ENCODE measurements at regions not wholly inside any gene's neighbourhood (a gene's known extent, or its start where the extent isn't known, plus 50 kb on each side); places are given as distances from the start of the nearest gene placed in this dataset.

GRCh38 chr13:65660731-65661130, 1569.4 kb downstream of the PCDH9 start:
- DNase-seq, result no peak

DNA sequence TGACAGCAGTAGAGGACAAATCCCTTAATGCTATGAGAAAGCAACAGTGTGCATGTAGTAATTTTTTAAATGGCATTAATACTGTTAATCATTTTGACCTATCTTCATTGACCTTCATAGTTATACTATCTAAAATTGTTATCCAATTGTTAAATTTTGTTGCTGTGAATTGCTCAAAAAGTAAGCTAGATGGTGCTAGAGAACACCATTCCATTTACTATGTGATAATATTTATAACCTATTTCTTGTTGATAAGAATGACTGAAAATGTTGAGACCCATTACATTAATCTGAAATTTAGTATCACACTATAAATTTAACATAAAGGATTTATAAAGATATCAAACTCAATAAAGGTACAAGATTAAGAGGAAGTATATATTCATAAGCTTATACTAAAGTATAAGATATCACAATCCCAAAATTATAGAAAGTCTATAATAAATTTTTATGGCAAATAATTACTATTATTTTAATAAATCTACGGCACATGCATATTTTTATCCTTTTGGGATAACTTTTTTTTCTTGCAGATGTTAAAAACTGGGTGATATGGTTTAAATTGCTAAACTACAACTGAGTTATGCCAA, 1573.3 kb downstream of the PCDH9 start:
- no peak for DNase-seq

GRCh38 chr13:65653613-65654012, 1576.5 kb downstream of the PCDH9 start:
- DNase-seq, result no peak

- DNase-seq, result no peak
Observed at GRCh38 chr13:65650321-65650720, 1579.8 kb downstream of the PCDH9 start.

GRCh38 chr13:65642996-65643395, 1587.1 kb downstream of the PCDH9 start:
- DNase-seq, result no peak

DNA sequence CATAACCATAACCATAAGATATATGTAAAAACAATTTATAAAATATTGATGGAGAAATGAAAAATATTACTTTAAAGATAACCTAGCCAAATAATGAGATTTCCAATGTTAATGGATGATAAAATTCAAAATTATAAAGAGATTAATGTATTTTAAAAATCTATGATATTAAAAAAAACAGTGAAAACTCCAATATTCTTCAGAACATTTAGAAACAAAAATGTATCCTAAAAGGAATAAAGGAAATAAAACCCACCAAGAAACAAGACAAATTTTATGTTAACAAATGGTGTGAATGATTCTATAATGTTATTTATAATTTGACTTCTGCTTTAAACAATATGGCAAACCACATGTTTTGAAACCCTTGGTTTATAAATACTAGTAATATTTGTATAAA, 1587.8 kb downstream of the PCDH9 start:
- DNase-seq, result no peak

DNA sequence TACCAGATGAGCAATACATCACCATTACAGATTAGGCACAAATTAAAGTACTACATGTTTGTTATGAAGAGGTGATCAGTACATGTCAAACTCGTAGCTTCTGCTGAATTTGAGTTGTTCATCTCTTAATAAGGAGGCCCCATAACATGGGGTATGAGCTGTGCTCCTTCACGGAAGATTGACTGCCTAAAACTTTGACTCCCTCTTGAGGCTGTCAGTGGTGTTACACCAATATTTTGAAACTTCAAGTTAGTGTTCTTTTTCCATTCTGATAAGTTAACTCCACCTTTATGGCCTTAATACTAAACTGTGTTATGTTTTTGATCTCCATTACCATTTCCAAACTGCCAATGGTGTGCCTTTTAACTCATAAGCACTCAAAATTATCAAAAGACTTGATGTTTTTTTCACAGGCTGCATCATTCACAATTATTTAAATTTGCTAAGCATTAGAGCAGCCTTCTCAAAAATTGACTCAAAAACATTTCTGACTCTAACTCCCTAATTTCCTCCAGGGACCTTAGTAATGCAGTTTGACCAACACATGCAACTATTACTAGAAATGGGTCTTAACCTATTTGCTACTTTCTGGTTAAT, 1591.5 kb downstream of the PCDH9 start:
- DNase-seq, result no peak

DNA sequence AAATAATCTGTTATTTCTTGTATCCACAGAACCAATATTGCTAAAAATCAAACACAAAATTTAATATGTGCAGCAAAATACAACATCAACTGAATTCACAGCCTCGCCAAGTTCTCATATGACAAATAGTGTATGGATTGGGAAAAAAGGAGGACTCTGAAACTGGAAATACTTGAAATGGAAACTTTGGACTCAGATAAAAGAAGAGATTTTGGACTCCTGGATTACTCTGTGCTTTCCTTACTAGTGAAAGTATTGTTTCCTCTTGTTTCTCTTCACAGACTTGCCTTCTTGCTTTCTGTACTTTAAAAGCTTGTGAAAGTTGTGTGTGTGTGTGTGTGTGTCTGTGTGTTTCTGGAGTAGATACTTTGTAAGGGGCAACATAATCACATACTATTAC, 1596.3 kb downstream of the PCDH9 start:
- no peak for DNase-seq

- no peak for DNase-seq
Observed at GRCh38 chr13:65631078-65631477, 1599.1 kb downstream of the PCDH9 start.

DNA sequence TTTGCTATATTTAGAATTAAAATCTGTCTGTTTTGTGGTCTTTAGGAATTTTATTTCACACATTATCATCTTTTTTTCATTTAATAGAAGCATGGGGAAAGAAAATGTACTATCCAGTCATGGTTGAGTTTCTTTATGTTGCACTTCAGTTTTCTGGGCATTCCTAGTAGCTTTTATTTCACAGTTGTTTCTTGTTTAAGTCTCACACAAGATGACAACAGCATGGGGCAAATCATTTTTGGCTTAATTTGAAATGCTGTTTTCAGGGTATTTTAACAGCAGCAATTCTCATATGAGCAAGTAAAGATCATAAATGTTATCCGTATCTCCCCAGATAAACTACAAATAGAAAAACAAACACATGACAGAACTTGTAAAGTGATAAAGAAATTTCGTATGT, 1600.2 kb downstream of the PCDH9 start:
- DNase-seq, result no peak

DNA sequence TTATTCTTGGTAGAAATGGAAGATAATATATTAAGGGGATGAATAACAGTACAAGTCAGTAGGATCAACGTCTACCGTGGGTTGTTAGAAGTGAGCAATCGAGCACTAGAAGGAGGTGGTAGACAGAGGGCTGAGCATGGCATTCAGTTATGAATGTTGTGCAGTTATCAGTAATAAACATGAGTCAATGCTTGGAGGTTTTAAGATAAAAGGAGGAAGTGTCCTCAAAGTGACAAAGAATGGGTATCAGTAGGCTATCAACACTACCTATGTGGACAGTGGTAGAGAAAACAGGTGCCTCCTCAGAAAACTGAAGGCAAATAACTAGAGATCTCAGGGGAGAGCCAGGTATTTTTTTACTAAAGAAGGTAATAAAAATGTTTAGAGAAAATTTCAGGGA, 1607.0 kb downstream of the PCDH9 start:
- no peak for DNase-seq

GRCh38 chr13:65615506-65615905, 1614.6 kb downstream of the PCDH9 start:
- DNase-seq, result no peak

- no peak for DNase-seq
Observed at GRCh38 chr13:65613004-65613403, 1617.1 kb downstream of the PCDH9 start.

DNA sequence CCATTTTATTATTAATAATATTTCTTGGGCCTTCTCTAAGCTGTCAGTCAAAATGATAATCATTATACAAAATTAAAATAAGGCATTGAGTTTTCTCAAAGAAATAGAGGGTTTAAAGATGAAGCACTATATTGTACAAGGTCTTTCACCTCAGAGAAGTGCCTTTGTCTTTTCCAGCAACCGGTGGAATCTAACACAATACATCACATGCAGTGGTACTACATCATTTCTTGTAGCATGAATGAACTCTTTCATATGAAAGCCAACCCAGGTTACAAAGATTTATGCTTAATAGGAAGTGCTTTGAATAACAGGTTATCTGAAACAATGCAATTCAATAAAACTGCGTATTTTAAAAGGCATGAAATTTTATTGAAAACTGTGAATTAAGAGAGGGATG, 1620.8 kb downstream of the PCDH9 start:
- no peak for DNase-seq

DNA sequence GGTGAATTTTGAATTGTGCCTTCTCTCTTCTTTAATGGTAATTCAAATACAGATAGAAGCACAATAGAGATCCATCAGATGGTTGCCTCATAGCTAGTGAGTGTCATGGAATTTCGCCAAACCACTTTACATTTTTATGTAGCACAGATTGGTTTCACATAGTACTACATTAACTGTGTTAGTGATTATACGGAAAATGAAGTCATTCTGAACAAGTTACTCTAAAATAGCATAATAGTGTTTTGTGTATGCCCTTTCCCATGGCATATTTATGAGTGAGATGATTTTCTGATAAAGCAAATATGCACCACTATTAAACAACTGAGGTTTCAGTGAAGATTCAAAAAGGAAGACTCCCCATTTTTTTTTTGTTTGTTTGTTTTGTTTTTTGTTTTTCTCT, 1623.5 kb downstream of the PCDH9 start:
- DNase-seq, result no peak

DNA sequence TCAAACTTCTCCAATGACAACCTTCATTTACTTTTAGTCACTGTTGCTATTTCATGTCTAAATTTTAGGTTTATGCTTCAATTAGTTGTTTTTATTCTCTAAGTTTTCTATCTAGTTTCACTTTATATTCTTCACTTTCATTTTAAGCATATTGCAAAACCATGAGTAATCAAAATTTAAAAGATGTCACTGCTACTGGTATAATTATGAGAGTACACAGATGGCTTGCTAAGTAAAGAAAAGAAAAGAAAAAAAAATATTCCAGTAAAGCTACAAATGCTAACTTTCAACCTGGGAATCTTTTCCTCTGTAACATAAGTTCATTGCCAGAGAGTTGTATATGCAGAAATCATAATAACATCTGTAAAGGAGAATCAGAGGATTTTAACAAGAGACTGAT, 1624.7 kb downstream of the PCDH9 start:
- no peak for DNase-seq

- DNase-seq, result no peak
Observed at GRCh38 chr13:65603160-65603559, 1627.0 kb downstream of the PCDH9 start.

DNA sequence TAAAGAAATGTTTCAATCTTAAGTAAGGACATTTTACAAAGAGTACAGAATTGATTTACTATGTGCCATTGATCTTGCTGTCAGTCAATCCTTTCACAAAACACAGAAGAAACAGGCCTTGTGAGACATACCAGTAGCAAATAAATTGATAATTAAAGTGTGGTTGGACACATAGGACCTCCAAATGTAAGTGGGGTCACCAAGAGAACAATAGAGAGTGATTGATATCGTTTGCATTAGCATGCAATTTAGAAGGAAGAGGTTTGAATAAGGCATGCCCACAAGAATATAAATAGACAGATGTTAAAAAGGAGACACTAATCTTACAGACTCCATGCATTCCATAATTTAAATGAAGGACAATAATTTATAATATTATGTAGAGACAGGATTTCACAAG, 1628.3 kb downstream of the PCDH9 start:
- no peak for DNase-seq

- no peak for DNase-seq
Observed at GRCh38 chr13:65600702-65601101, 1629.4 kb downstream of the PCDH9 start.

- DNase-seq, result no peak
Observed at GRCh38 chr13:65597839-65598818, 1632.0 kb downstream of the PCDH9 start.

DNA sequence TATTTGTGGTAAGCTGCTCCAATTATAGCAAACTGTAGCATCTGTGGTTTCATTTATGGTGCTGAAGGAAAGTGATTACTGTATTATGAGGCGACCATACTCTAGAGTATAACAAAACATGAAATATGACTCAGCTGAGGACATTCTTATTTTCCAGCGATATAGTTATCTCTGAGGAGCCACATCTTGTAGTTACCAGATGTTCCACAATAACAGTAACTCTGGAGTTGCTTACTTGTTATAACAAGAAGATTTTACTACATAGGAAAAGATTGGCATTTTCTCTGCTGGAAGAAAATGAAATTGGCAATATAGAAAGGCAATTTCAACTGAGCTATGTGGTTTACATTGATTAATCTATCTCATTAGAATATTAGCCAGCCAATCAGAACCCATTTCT, 1634.2 kb downstream of the PCDH9 start:
- no peak for DNase-seq

- no peak for DNase-seq
Observed at GRCh38 chr13:65594298-65594781, 1635.8 kb downstream of the PCDH9 start.

DNA sequence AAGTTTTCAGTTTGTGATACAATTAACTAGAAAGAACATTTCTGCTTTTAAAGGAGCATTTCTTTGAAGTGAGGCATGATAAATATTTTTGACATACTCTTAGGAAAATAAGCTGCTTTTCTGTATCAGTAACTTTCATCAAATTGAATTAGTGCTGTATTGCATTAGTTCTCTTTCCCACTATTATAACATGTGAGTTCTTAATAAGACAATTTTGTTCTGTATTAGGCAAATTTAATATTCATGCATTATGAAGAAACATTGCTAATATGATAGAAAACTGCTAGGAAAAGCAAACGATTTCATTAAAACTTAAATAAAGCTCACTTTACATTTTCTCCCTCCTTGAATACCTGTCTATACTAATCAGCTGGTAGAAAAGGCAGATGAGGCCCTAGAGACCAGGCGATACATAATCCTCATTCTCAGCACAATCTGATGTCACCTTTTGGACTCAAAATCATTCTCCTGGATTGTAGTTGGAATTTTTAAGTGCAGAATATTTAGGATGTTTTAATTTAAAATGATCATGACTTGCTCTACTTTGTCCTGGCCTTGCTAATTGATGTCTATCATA, 1636.8 kb downstream of the PCDH9 start:
- no peak for DNase-seq

DNA sequence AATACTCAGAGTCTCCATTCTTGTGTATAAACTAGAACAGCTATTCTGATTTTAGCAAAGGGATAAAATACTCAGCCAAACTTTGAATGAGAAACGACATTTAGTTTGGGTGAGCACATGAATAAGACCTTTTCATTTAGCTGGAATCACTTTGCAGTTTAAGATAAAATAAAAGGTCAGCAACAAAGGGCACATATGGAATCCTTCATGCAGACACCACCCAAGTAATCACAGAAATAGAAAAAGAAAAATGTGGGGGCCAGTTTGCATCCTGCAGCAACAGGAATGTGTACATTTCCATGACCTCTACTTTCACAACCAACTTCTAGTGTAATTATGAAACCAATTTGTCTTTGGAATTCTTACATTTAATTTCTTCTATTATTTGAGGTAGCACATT, 1637.4 kb downstream of the PCDH9 start:
- DNase-seq, result no peak
